Thyroid gland (tissue), 4 donors: ENCODE measurements at regions not wholly inside any gene's neighbourhood (a gene's known extent, or its start where the extent isn't known, plus 50 kb on each side); places are given as distances from the start of the nearest gene placed in this dataset.

Experiments used
- CTCF ChIP-seq, 6 experiments: fragments of 200-600 bp in 3 of 6; fragments of 450-650 bp in 3 of 6; sonication (generic) in 3 of 6; IDR thresholded peaks; one replicate each; pipeline ENCODE4 v1.5.1; 2016 to 2019; ENCODE audit warnings: antibody characterized with exemption in 6 of 6, mild to moderate bottlenecking in 2 of 6, inconsistent platforms in 1 of 6, moderate library complexity in 1 of 6
- POLR2A ChIP-seq, 2 donors: fragments of 450-650 bp; IDR thresholded peaks; one replicate each; pipeline ENCODE4 v1.6.1; 2017; ENCODE audit warnings: antibody characterized with exemption in 2 of 2, mild to moderate bottlenecking in 2 of 2, moderate library complexity in 1 of 2

GRCh38 chr6:19209202-19209601 lies 628.0 kb upstream of the ID4 start:
- TF ChIP-seq POLR2A (IDR thresholded peaks at IDR 0.05) (no peak), CTCF (IDR thresholded peaks at IDR 0.05) (no peak)
